ENCODE measurements at regions not wholly inside any gene's neighbourhood (a gene's known extent, or its start where the extent isn't known, plus 50 kb on each side); places are given as distances from the start of the nearest gene placed in this dataset.

GRCh38 chr4:136319789-136320464 lies 1212.4 kb downstream of the PCDH18 start:
- FAIRE-seq (no peak), DNase-seq (no peak), ATAC-seq (no peak)
- no peaks in the 10 kb centered on the region for H3K27me3 ChIP-seq
- no peak overlapping the region for H3K4me3 ChIP-seq
- no peak for TF ChIP-seq CTCF (IDR thresholded peaks at IDR 0.05)
- no peaks in the 10 kb centered on the region for H3K4me1 ChIP-seq
- H3K36me3 ChIP-seq = no peaks in the 10 kb centered on the region
- H3K27ac ChIP-seq = no peak overlapping the region
- WGBS, 2 donors = 80 to 89% methylated on average over 4 of the region's 4 CpGs
- H3K9me3 ChIP-seq = no peaks in the 10 kb centered on the region
- intact Hi-C loops (cut with DNase I) = no loop called here

- Histone ChIP-seq H3K27ac (no peak overlapping the region), H3K27me3 (no peaks in the 10 kb centered on the region), H3K9me3 (no peaks in the 10 kb centered on the region), H3K4me1 (no peaks in the 10 kb centered on the region), H3K4me3 (no peak overlapping the region), H3K36me3 (no peaks in the 10 kb centered on the region)
- DNase-seq = no peak
- intact Hi-C loops (cut with DNase I) = no loop called here
- ATAC-seq = no peak
- TF ChIP-seq CTCF (IDR thresholded peaks at IDR 0.05) = no peak
- no peak for FAIRE-seq
- 59 to 60% methylated on average over 3 of the region's 3 CpGs for WGBS, 2 donors
Measured at GRCh38 chr4:136316961-136317360, 1215.3 kb downstream of the PCDH18 start.

- no peaks in the 10 kb centered on the region for H3K27me3 ChIP-seq
- no peaks in the 10 kb centered on the region for H3K4me1 ChIP-seq
- H3K36me3 ChIP-seq = no peaks in the 10 kb centered on the region
- FAIRE-seq (no peak), DNase-seq (no peak), ATAC-seq (no peak)
- intact Hi-C loops (cut with DNase I) = no loop called here
- 48 to 56% methylated on average over 2 of the region's 2 CpGs for WGBS, 2 donors
- TF ChIP-seq CTCF (IDR thresholded peaks at IDR 0.05) = no peak
- no peak overlapping the region for H3K27ac ChIP-seq
- H3K4me3 ChIP-seq = no peak overlapping the region
- no peaks in the 10 kb centered on the region for H3K9me3 ChIP-seq
Measured at GRCh38 chr4:136314686-136315085, 1217.6 kb downstream of the PCDH18 start.

- no peaks in the 10 kb centered on the region for H3K27me3 ChIP-seq
- H3K36me3 ChIP-seq = no peaks in the 10 kb centered on the region
- no peaks in the 10 kb centered on the region for H3K9me3 ChIP-seq
- TF ChIP-seq CTCF (IDR thresholded peaks at IDR 0.05) = no peak
- WGBS, 2 donors = 37 to 47% methylated on average over 2 of the region's 2 CpGs
- H3K4me1 ChIP-seq = no peaks in the 10 kb centered on the region
- ATAC-seq = no peak
- no peak overlapping the region for H3K27ac ChIP-seq
- FAIRE-seq = no peak
- no peak overlapping the region for H3K4me3 ChIP-seq
- intact Hi-C loops (cut with DNase I) = no loop called here
- no peak for DNase-seq
Measured at GRCh38 chr4:136311774-136312173, 1220.5 kb downstream of the PCDH18 start.

GRCh38 chr4:136307765-136308164 lies 1224.5 kb downstream of the PCDH18 start:
- Histone ChIP-seq H3K9me3 (no peaks in the 10 kb centered on the region), H3K27me3 (no peaks in the 10 kb centered on the region), H3K4me1 (no peaks in the 10 kb centered on the region), H3K36me3 (no peaks in the 10 kb centered on the region), H3K4me3 (no peak overlapping the region), H3K27ac (no peak overlapping the region)
- WGBS, 2 donors = 54 to 65% methylated on average over 1 of the region's 1 CpG
- no peak for TF ChIP-seq CTCF (IDR thresholded peaks at IDR 0.05)
- FAIRE-seq (no peak), DNase-seq (no peak), ATAC-seq (no peak)
- intact Hi-C loops (cut with DNase I) = no loop called here
